ENCODE measurements at regions not wholly inside any gene's neighbourhood (a gene's known extent, or its start where the extent isn't known, plus 50 kb on each side); places are given as distances from the start of the nearest gene placed in this dataset.

GRCh38 chr5:173745557-173745956, 129.1 kb upstream of the BOD1 start:
- Histone ChIP-seq H3K4me3 (ENCODE audit: low read depth in 1 of 2, low read length in 2 of 2) (no peak overlapping the region), H3K36me3 (ENCODE audit: control insufficient read depth in 1 of 2, insufficient read depth in 2 of 2, low read length in 2 of 2) (no peaks in the 10 kb centered on the region), H3K27me3 (ENCODE audit: low read depth, low read length) (no peaks in the 10 kb centered on the region), H3K27ac (ENCODE audit: low read length) (no peak overlapping the region), H3K4me1 (ENCODE audit: control insufficient read depth in 1 of 2, insufficient read depth in 2 of 2, low read length in 2 of 2) (no peaks in the 10 kb centered on the region), H3K9me3 (ENCODE audit: control insufficient read depth in 1 of 2, low read length in 2 of 2) (no peaks in the 10 kb centered on the region)

GRCh38 chr5:173746047-173746646, 129.7 kb upstream of the BOD1 start:
- Histone ChIP-seq H3K4me3 (ENCODE audit: low read depth in 1 of 2, low read length in 2 of 2) (no peak overlapping the region), H3K27me3 (ENCODE audit: low read depth, low read length) (no peaks in the 10 kb centered on the region), H3K27ac (ENCODE audit: low read length) (no peak overlapping the region), H3K9me3 (ENCODE audit: control insufficient read depth in 1 of 2, low read length in 2 of 2) (no peaks in the 10 kb centered on the region), H3K36me3 (ENCODE audit: control insufficient read depth in 1 of 2, insufficient read depth in 2 of 2, low read length in 2 of 2) (no peaks in the 10 kb centered on the region), H3K4me1 (ENCODE audit: control insufficient read depth in 1 of 2, insufficient read depth in 2 of 2, low read length in 2 of 2) (no peaks in the 10 kb centered on the region)

- no peaks in the 10 kb centered on the region for H3K36me3 ChIP-seq (ENCODE audit: control insufficient read depth in 1 of 2, insufficient read depth in 2 of 2, low read length in 2 of 2)
- H3K9me3 ChIP-seq (ENCODE audit: control insufficient read depth in 1 of 2, low read length in 2 of 2): no peaks in the 10 kb centered on the region
- H3K4me1 ChIP-seq (ENCODE audit: control insufficient read depth in 1 of 2, insufficient read depth in 2 of 2, low read length in 2 of 2): no peaks in the 10 kb centered on the region
- no peak overlapping the region for H3K27ac ChIP-seq (ENCODE audit: low read length)
- no peaks in the 10 kb centered on the region for H3K27me3 ChIP-seq (ENCODE audit: low read depth, low read length)
- no peak overlapping the region for H3K4me3 ChIP-seq (ENCODE audit: low read depth in 1 of 2, low read length in 2 of 2)
These were observed 131.4 kb upstream of the BOD1 start for GRCh38 chr5:173747876-173748275.

- no peak overlapping the region for H3K27ac ChIP-seq (ENCODE audit: low read length)
- no peaks in the 10 kb centered on the region for H3K36me3 ChIP-seq (ENCODE audit: control insufficient read depth in 1 of 2, insufficient read depth in 2 of 2, low read length in 2 of 2)
- H3K27me3 ChIP-seq (ENCODE audit: low read depth, low read length): no peaks in the 10 kb centered on the region
- no peaks in the 10 kb centered on the region for H3K9me3 ChIP-seq (ENCODE audit: control insufficient read depth in 1 of 2, low read length in 2 of 2)
- H3K4me1 ChIP-seq (ENCODE audit: control insufficient read depth in 1 of 2, insufficient read depth in 2 of 2, low read length in 2 of 2): no peaks in the 10 kb centered on the region
- no peak overlapping the region for H3K4me3 ChIP-seq (ENCODE audit: low read depth in 1 of 2, low read length in 2 of 2)
These were observed 134.3 kb upstream of the BOD1 start for GRCh38 chr5:173750538-173751265.

DNA sequence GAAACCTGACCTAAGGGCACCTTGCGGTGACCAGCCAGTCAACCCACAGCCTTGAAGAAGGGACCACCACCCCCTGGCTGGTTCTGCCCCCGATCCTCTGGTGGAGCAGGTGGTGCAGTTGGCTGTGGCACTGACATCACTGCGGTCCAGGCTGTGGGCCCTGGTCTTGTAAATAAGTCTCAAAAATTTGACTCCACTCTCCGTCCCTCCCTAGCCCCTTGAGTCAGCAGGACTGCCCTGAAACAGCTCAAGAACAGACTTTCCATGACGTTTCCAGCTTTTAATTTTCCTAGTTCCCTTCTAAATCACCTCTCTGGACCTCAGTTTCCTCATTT, 134.8 kb upstream of the BOD1 start:
- Histone ChIP-seq H3K36me3 (ENCODE audit: control insufficient read depth in 1 of 2, insufficient read depth in 2 of 2, low read length in 2 of 2) (no peaks in the 10 kb centered on the region), H3K4me3 (ENCODE audit: low read depth in 1 of 2, low read length in 2 of 2) (no peak overlapping the region), H3K27me3 (ENCODE audit: low read depth, low read length) (no peaks in the 10 kb centered on the region), H3K4me1 (ENCODE audit: control insufficient read depth in 1 of 2, insufficient read depth in 2 of 2, low read length in 2 of 2) (no peaks in the 10 kb centered on the region), H3K27ac (ENCODE audit: low read length) (no peak overlapping the region), H3K9me3 (ENCODE audit: control insufficient read depth in 1 of 2, low read length in 2 of 2) (no peaks in the 10 kb centered on the region)

GRCh38 chr5:173752653-173753052, 135.5 kb upstream of the CPEB4 start:
- Histone ChIP-seq H3K9me3 (ENCODE audit: control insufficient read depth in 1 of 2, low read length in 2 of 2) (no peaks in the 10 kb centered on the region), H3K36me3 (ENCODE audit: control insufficient read depth in 1 of 2, insufficient read depth in 2 of 2, low read length in 2 of 2) (no peaks in the 10 kb centered on the region), H3K27ac (ENCODE audit: low read length) (no peak overlapping the region), H3K27me3 (ENCODE audit: low read depth, low read length) (no peaks in the 10 kb centered on the region), H3K4me3 (ENCODE audit: low read depth in 1 of 2, low read length in 2 of 2) (no peak overlapping the region), H3K4me1 (ENCODE audit: control insufficient read depth in 1 of 2, insufficient read depth in 2 of 2, low read length in 2 of 2) (no peaks in the 10 kb centered on the region)

- no peaks in the 10 kb centered on the region for H3K4me1 ChIP-seq (ENCODE audit: control insufficient read depth in 1 of 2, insufficient read depth in 2 of 2, low read length in 2 of 2)
- H3K36me3 ChIP-seq (ENCODE audit: control insufficient read depth in 1 of 2, insufficient read depth in 2 of 2, low read length in 2 of 2): no peaks in the 10 kb centered on the region
- no peak overlapping the region for H3K4me3 ChIP-seq (ENCODE audit: low read depth in 1 of 2, low read length in 2 of 2)
- H3K27ac ChIP-seq (ENCODE audit: low read length): no peak overlapping the region
- no peaks in the 10 kb centered on the region for H3K27me3 ChIP-seq (ENCODE audit: low read depth, low read length)
- no peaks in the 10 kb centered on the region for H3K9me3 ChIP-seq (ENCODE audit: control insufficient read depth in 1 of 2, low read length in 2 of 2)
These were observed 134.6 kb upstream of the CPEB4 start for GRCh38 chr5:173753307-173754168.

DNA sequence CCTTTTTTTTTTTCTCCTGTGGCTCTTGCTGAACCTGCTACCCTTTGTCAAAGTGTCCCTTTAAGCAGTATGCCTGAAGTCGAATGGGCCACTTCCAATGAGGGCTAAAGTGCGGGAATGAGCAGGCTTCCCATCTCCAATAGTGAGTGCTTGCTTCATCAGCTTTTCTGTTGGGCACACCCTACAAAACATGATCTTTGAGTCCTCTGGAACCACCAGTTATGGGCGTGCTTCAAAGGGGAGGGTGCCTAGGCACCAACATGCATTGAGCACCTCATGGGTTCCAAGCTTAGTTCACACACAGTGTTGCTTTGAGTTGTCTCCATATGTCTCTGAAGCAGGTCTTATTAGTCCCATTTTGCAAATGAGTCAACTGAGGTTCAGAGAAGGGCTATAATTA, 132.8 kb upstream of the CPEB4 start:
- Histone ChIP-seq H3K4me3 (ENCODE audit: low read depth in 1 of 2, low read length in 2 of 2) (no peak overlapping the region), H3K4me1 (ENCODE audit: control insufficient read depth in 1 of 2, insufficient read depth in 2 of 2, low read length in 2 of 2) (no peaks in the 10 kb centered on the region), H3K27ac (ENCODE audit: low read length) (no peak overlapping the region), H3K36me3 (ENCODE audit: control insufficient read depth in 1 of 2, insufficient read depth in 2 of 2, low read length in 2 of 2) (no peaks in the 10 kb centered on the region), H3K9me3 (ENCODE audit: control insufficient read depth in 1 of 2, low read length in 2 of 2) (no peaks in the 10 kb centered on the region), H3K27me3 (ENCODE audit: low read depth, low read length) (no peaks in the 10 kb centered on the region)

- Histone ChIP-seq H3K27ac (ENCODE audit: low read length) (no peak overlapping the region), H3K27me3 (ENCODE audit: low read depth, low read length) (no peaks in the 10 kb centered on the region), H3K9me3 (ENCODE audit: control insufficient read depth in 1 of 2, low read length in 2 of 2) (no peaks in the 10 kb centered on the region), H3K36me3 (ENCODE audit: control insufficient read depth in 1 of 2, insufficient read depth in 2 of 2, low read length in 2 of 2) (no peaks in the 10 kb centered on the region), H3K4me1 (ENCODE audit: control insufficient read depth in 1 of 2, insufficient read depth in 2 of 2, low read length in 2 of 2) (no peaks in the 10 kb centered on the region), H3K4me3 (ENCODE audit: low read depth in 1 of 2, low read length in 2 of 2) (no peak overlapping the region)
These were observed 130.5 kb upstream of the CPEB4 start for GRCh38 chr5:173757403-173758209.

DNA sequence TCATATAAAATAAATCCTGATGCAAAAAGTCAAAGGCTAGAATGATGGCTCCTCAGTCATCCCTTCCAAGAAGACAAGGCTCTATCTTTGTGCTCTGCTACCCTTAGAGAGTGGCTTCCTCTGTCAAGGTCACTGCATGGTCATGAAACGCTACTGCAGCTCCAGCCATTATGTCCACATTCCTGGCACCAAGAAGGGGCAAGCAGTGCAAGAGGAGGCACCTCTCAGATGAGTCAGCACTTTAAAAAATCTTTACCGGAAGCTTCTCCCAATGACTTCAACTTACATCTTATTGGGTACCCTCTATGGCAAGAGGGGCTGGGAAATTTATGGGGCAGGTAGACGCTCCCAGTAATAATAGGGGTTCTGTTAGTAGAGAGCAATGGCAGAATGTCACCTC, 129.5 kb upstream of the CPEB4 start:
- Histone ChIP-seq H3K4me1 (ENCODE audit: control insufficient read depth in 1 of 2, insufficient read depth in 2 of 2, low read length in 2 of 2) (no peaks in the 10 kb centered on the region), H3K9me3 (ENCODE audit: control insufficient read depth in 1 of 2, low read length in 2 of 2) (no peaks in the 10 kb centered on the region), H3K4me3 (ENCODE audit: low read depth in 1 of 2, low read length in 2 of 2) (no peak overlapping the region), H3K27ac (ENCODE audit: low read length) (no peak overlapping the region), H3K36me3 (ENCODE audit: control insufficient read depth in 1 of 2, insufficient read depth in 2 of 2, low read length in 2 of 2) (no peaks in the 10 kb centered on the region), H3K27me3 (ENCODE audit: low read depth, low read length) (no peaks in the 10 kb centered on the region)

- Histone ChIP-seq H3K4me3 (ENCODE audit: low read depth in 1 of 2, low read length in 2 of 2) (no peak overlapping the region), H3K4me1 (ENCODE audit: control insufficient read depth in 1 of 2, insufficient read depth in 2 of 2, low read length in 2 of 2) (no peaks in the 10 kb centered on the region), H3K9me3 (ENCODE audit: control insufficient read depth in 1 of 2, low read length in 2 of 2) (no peaks in the 10 kb centered on the region), H3K36me3 (ENCODE audit: control insufficient read depth in 1 of 2, insufficient read depth in 2 of 2, low read length in 2 of 2) (no peaks in the 10 kb centered on the region), H3K27me3 (ENCODE audit: low read depth, low read length) (no peaks in the 10 kb centered on the region), H3K27ac (ENCODE audit: low read length) (no peak overlapping the region)
These were observed 128.5 kb upstream of the CPEB4 start for GRCh38 chr5:173759691-173760090.

Measured in muscle layer of duodenum (tissue), 2 donors.